Tibial artery (tissue), 4 donors: ENCODE measurements at regions not wholly inside any gene's neighbourhood (a gene's known extent, or its start where the extent isn't known, plus 50 kb on each side); places are given as distances from the start of the nearest gene placed in this dataset.

Experiments
- DNase-seq, 2 donors: peaks; one replicate each; pipeline ENCODE4 v3.0.0-alpha.2; 2019
- H3K27ac ChIP-seq, 2 donors: fragments of 200-600 bp; sonication (generic) in 1 of 2; 1 replicate in 1 of 2; 2 replicates in 1 of 2; pipeline ENCODE4 v1.5.1; 2018 to 2019; ENCODE audit warnings: mild to moderate bottlenecking in 1 of 2
- H3K27me3 ChIP-seq, 2 donors: fragments of 200-600 bp; sonication (generic) in 1 of 2; one replicate each; pipeline versions ENCODE4 v1.5.1 to v1.6.0; 2016 to 2019
- H3K36me3 ChIP-seq, 3 donors: fragments of 200-600 bp; sonication (generic) in 2 of 3; one replicate each; pipeline ENCODE4 v1.5.1; 2016 to 2019; ENCODE audit warnings: mild to moderate bottlenecking in 2 of 3
- H3K4me1 ChIP-seq, 4 donors: fragments of 200-600 bp; sonication (generic) in 2 of 4; 1 replicate in 3 of 4; 2 replicates in 1 of 4; pipeline ENCODE4 v1.5.1; 2016 to 2019
- H3K4me3 ChIP-seq, 2 donors: fragments of 200-600 bp; sonication (generic) in 1 of 2; 1 replicate in 1 of 2; 2 replicates in 1 of 2; pipeline ENCODE4 v1.5.1; 2018 to 2019; ENCODE audit warnings: mild to moderate bottlenecking in 2 of 2
- H3K9me3 ChIP-seq, 3 donors: fragments of 200-600 bp; sonication (generic) in 1 of 3; one replicate each; pipeline ENCODE4 v1.5.1; 2016 to 2019
- CTCF ChIP-seq, 2 experiments: fragments of 200-600 bp in 1 of 2; fragments of 450-650 bp in 1 of 2; IDR thresholded peaks; one replicate each; pipeline ENCODE4 v1.5.1; 2017 to 2019; ENCODE audit warnings: antibody characterized with exemption in 2 of 2, mild to moderate bottlenecking in 1 of 2, moderate library complexity in 1 of 2
- intact Hi-C: fragments of 100-400 bp; cut with DNase I; formaldehyde crosslinking; loops from one replicate; pipeline ENCODE4 v1.15.0; 2023; ENCODE audit warnings: low total_unique reads

DNA sequence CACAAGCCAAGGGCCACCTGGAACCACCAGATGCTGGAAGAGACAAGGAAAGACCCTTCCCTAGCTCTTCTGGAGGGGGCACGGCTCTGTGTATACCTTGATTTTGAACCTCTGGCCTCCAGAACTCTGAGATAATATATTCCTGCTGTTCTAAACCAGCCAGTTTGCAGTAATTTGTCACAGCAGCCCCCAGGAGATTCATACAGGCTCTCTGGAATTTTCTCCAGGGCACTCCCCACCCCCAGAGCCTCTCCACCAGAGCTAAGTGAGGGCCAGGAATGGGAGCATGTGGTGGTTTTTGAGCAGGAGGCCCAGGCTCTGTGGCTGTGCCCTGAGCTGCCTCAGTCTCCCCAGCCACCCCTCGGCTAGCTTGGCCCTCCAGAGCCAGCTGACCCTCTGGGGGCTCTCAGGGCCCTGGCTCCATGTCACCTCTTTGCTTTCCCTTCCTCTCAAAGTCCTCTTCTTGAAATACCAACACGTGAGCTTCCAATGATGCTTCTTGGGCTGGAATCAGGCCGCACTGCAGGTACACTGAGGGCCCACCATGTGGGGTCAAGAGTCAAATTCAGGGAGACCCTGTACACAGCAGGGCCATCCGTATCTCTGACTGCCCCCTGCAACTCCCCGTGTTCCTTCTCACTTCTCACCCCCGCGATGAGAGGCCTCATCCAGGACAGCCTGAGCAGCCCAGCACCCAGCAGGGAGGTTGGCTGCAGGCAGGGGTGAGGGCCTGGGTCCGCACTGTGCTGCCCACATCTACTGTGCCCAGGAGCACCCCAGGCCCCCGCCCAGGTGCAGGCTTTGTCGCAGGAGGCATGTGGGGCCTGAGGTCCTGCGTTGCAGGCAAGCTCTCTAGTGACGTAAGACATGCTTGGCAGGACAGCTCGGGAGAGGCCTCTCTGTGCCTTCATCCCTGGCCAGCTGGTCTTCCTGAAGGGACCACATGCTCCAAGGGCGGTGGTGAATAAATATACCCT is 155.5 kb downstream of the ANKRD60 start:
- Histone ChIP-seq H3K27me3 (no peaks in the 10 kb centered on the region), H3K36me3 (no peaks in the 10 kb centered on the region), H3K9me3 (no peaks in the 10 kb centered on the region), H3K4me3 (no peak overlapping the region), H3K27ac (no peak overlapping the region), H3K4me1 (no peaks in the 10 kb centered on the region)
- peak in 1 of 2 donors; percentile 12 for DNase-seq
- intact Hi-C loops, result no loop called here
- TF ChIP-seq CTCF (IDR thresholded peaks at IDR 0.05), result no peak

DNA sequence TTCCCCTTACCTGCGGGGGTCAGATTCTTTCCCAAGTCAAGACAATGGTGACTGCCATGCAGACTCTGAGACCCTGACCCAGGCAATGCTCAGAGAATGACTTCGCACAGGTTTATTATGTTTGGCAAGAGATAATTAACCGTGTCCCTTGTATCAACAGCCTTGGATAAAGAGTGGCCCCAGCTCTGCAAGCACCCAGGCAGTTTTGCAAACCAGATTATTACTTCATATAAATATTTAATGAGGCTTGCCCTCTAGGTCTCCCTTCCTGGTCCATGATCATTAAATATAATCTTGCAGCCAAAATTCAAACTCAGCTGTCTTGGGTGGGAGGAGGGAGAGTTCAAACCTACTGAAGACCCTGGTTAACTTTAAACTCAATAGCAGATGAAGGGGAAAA is 156.5 kb downstream of the ANKRD60 start:
- intact Hi-C loops, result no loop called here
- no peak overlapping the region for H3K4me3 ChIP-seq
- DNase-seq, result no peak

DNA sequence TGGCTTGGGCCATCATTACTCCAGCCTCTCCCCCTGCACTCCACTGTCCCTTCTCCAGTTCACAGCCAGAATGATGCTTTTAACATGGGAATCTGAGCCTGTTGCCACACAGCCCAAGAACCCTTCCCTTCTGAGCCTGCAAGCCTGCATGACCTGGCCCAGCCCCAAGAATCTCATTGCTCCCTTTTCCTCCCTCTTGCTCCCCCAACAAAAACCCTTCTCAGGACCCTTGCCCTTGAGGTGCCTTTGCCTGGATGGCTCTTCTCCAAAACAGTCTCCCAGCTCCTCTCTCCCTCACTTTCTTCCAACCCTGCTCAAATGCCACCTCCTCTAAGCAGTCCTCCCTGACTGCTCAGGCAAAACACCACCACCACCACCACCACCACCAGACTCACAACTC is 157.2 kb downstream of the ANKRD60 start:
- TF ChIP-seq CTCF (IDR thresholded peaks at IDR 0.05), result no peak
- Histone ChIP-seq H3K9me3 (no peaks in the 10 kb centered on the region), H3K4me1 (no peaks in the 10 kb centered on the region), H3K27me3 (no peaks in the 10 kb centered on the region), H3K27ac (no peak overlapping the region), H3K4me3 (no peak overlapping the region), H3K36me3 (no peaks in the 10 kb centered on the region)
- intact Hi-C loops, result no loop called here
- DNase-seq, result peak in 1 of 2 donors; percentile 32

More for the DNA sequence above, 156.5 kb downstream of the ANKRD60 start:
- H3K9me3 ChIP-seq, result no peaks in the 10 kb centered on the region
- TF ChIP-seq CTCF (IDR thresholded peaks at IDR 0.05), result no peak
- H3K36me3 ChIP-seq, result no peaks in the 10 kb centered on the region
- no peak overlapping the region for H3K27ac ChIP-seq
- no peaks in the 10 kb centered on the region for H3K27me3 ChIP-seq
- H3K4me1 ChIP-seq, result no peaks in the 10 kb centered on the region

- H3K9me3 ChIP-seq, result no peaks in the 10 kb centered on the region
- H3K4me1 ChIP-seq, result no peaks in the 10 kb centered on the region
- H3K36me3 ChIP-seq, result no peaks in the 10 kb centered on the region
- intact Hi-C loops, result no loop called here
- TF ChIP-seq CTCF (IDR thresholded peaks at IDR 0.05), result no peak
- H3K27ac ChIP-seq, result no peak overlapping the region
- no peak overlapping the region for H3K4me3 ChIP-seq
- H3K27me3 ChIP-seq, result no peaks in the 10 kb centered on the region
- peak in 1 of 2 donors; percentile 38 for DNase-seq
Measured at GRCh38 chr20:58070664-58071196, 157.7 kb downstream of the ANKRD60 start.

DNA sequence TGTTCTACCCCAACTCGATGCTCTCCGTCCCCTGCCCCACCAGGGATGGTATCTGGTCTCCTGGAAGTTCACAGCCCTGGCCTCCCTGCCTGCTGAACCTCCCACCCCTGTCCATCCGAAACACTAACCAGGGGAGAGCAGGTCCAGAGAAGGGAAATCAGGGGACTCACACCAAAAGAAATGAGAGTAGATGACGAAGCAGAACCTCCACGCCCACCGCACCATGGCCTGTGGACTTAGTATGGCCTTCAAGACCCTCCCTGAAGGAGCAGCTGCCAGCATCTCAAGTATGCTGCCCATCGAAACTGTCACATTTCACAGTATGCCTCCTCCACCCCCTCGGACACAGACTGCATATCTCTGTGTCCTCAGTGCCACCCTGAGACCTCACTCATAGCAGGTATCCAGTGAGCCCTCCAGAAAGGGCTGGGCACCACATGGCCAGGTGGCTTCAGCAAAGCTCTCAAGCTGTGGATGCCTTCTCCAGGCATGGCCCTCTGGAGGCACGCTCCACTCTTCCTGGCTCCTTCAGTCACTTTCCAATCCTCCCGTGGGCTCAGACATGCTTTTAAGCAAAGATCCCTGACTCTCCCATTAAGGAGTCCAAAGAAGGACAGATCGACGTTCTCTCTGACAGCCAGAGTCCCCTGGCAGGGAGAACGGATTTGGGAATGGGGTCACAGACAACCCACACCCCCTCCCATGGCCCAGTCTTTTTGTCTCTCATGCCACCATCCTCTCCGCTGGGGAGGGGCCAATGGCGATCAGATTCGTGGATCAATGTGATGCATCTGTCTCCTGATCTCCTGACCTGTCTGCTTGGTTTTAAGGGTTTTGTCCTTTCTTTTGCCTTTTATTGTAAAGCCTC is 158.4 kb downstream of the ANKRD60 start:
- no peaks in the 10 kb centered on the region for H3K27me3 ChIP-seq
- no peaks in the 10 kb centered on the region for H3K4me1 ChIP-seq
- no peak overlapping the region for H3K27ac ChIP-seq
- peak in 1 of 2 donors; percentile 24 for DNase-seq
- intact Hi-C loops, result no loop called here
- H3K4me3 ChIP-seq, result no peak overlapping the region
- no peak for TF ChIP-seq CTCF (IDR thresholded peaks at IDR 0.05)
- no peaks in the 10 kb centered on the region for H3K9me3 ChIP-seq
- H3K36me3 ChIP-seq, result no peaks in the 10 kb centered on the region
